Heart left ventricle (tissue), 16 donors: ENCODE measurements at regions not wholly inside any gene's neighbourhood (a gene's known extent, or its start where the extent isn't known, plus 50 kb on each side); places are given as distances from the start of the nearest gene placed in this dataset.

Experiments
- ATAC-seq, 4 donors: fragments of 200-7000 bp; cut with Tn5 transposase; one replicate each; pipeline ENCODE4 v1.9.1; 2020 to 2022; ENCODE audit warnings: moderate library complexity in 4 of 4, mild to moderate bottlenecking in 3 of 4, moderate number of reproducible peaks in 1 of 4
- DNase-seq, 5 donors: peaks; one replicate each; pipeline ENCODE4 v3.0.0-alpha.2; 2020
- H3K27ac ChIP-seq, 12 donors: fragments of 200-600 bp; sonication (generic) in 4 of 12; one replicate each; pipeline versions ENCODE4 v1.5.0 to v1.8.0; 2016 to 2022; ENCODE audit warnings: mild to moderate bottlenecking in 2 of 12
- H3K27me3 ChIP-seq, 9 donors: fragments of 200-600 bp; sonication (generic) in 2 of 9; one replicate each; pipeline versions ENCODE4 v1.5.1 to v1.8.0; 2016 to 2022; ENCODE audit warnings: mild to moderate bottlenecking in 3 of 9
- H3K36me3 ChIP-seq, 9 donors: fragments of 200-600 bp; sonication (generic) in 2 of 9; one replicate each; pipeline versions ENCODE4 v1.5.0 to v1.8.0; 2018 to 2022; ENCODE audit warnings: mild to moderate bottlenecking in 2 of 9
- H3K4me1 ChIP-seq, 12 donors: fragments of 200-600 bp; sonication (generic) in 4 of 12; one replicate each; pipeline versions ENCODE4 v1.5.0 to v1.8.0; 2016 to 2022; ENCODE audit warnings: mild to moderate bottlenecking in 3 of 12
- H3K4me3 ChIP-seq, 12 donors: fragments of 200-600 bp; sonication (generic) in 4 of 12; one replicate each; pipeline versions ENCODE4 v1.5.0 to v1.8.0; 2017 to 2022; ENCODE audit warnings: mild to moderate bottlenecking in 9 of 12, moderate library complexity in 4 of 12
- H3K9me3 ChIP-seq, 12 donors: fragments of 200-600 bp; sonication (generic) in 4 of 12; one replicate each; pipeline versions ENCODE4 v1.5.0 to v1.8.0; 2016 to 2022; ENCODE audit warnings: mild to moderate bottlenecking in 1 of 12
- CTCF ChIP-seq, 12 donors: fragments of 200-600 bp; sonication (generic) in 4 of 12; IDR thresholded peaks; one replicate each; pipeline versions ENCODE4 v1.5.0 to v1.8.0; 2018 to 2022; ENCODE audit warnings: antibody characterized with exemption in 12 of 12, mild to moderate bottlenecking in 5 of 12
- POLR2A ChIP-seq, 2 donors: fragments of 450-650 bp; IDR thresholded peaks; one replicate each; pipeline ENCODE4 v1.6.1; 2017; ENCODE audit warnings: antibody characterized with exemption in 2 of 2, mild to moderate bottlenecking in 2 of 2, moderate library complexity in 2 of 2
- WGBS, 4 donors: extraction: QIAGEN DNeasy Blood & Tissue Kit in 2 of 4; methylation state at CpG; one replicate each; pipeline versions ENCODE4 v1.1.5 to v1.1.7; 2013 to 2018; 5-methylcytosine and 5-hydroxymethylcytosine counted together
- intact Hi-C, 10 donors: fragments of 100-400 bp; cut with DNase I; formaldehyde crosslinking; loops; one replicate each; pipeline versions ENCODE4 v1.11.1 to v1.14.2; 2022
- donor health status: ischemic (EF 13 %, LVEDD 7.1; RV severe dilation, severe dysfunction).
- donor health status: healthy with polysubstance abuse.
- donor health status: DM: no; HTN: yes; CAD: no.
- donor health status: DM: no; HTN: no; CAD: no.
- donor health status: ischemic (EF 25% LVEDD 6.9; RV normal size, moderate dysfunction).
- donor health status: ischemic (EF 25% LVEDD 5.7; RV mildly dilated, moderate dysfunction).
- donor health status: healthy.
- donor health status: DM: yes; HTN: yes; CAD: no.
- donor health status: ischemic (EF 35%, LVEDD 5.7; RV mildly dilated, moderate dysfunction).
- donor health status: nonischemic (EF 11% LVEDD 7.7; RV severe dilation, severe dysfunction).
- donor health status: DM: yes; HTN: yes; CAD: no.
- donor health status: PGD.
- donor health status: ischemic (EF 29% LVEDD 5.4; RV normal size, mild dysfunction).
- donor health status: nonischemic (EF 23%, LVEDD 6.1; RV moderate dilation, normal function).

- Histone ChIP-seq H3K27me3 (no peaks in the 10 kb centered on the region), H3K4me3 (no peak overlapping the region), H3K9me3 (no peaks in the 10 kb centered on the region), H3K27ac (no peak overlapping the region), H3K4me1 (no peaks in the 10 kb centered on the region), H3K36me3 (no peaks in the 10 kb centered on the region)
- ATAC-seq (no peak), DNase-seq (no peak)
- intact Hi-C loops = no loop called here
- TF ChIP-seq POLR2A (IDR thresholded peaks at IDR 0.05) (no peak), CTCF (IDR thresholded peaks at IDR 0.05) (no peak)
- 83 to 100% (median 96%) methylated on average over 4 of the region's 4 CpGs for WGBS, 4 donors
Observed at GRCh38 chr6:113203715-113204110, 653.4 kb upstream of the MARCKS start.

GRCh38 chr6:113205553-113205952 is 651.6 kb upstream of the MARCKS start:
- DNase-seq (no peak), ATAC-seq (no peak)
- no peaks in the 10 kb centered on the region for H3K4me1 ChIP-seq
- TF ChIP-seq POLR2A (IDR thresholded peaks at IDR 0.05) (no peak), CTCF (IDR thresholded peaks at IDR 0.05) (no peak)
- 58 to 69% (median 63%) methylated on average over 1 of the region's 1 CpG for WGBS, 4 donors
- no peak overlapping the region for H3K27ac ChIP-seq
- H3K9me3 ChIP-seq = no peaks in the 10 kb centered on the region
- intact Hi-C loops = no loop called here
- no peak overlapping the region for H3K4me3 ChIP-seq
- no peaks in the 10 kb centered on the region for H3K36me3 ChIP-seq
- H3K27me3 ChIP-seq = no peaks in the 10 kb centered on the region

- Histone ChIP-seq H3K27ac (no peak overlapping the region), H3K4me3 (no peak overlapping the region), H3K9me3 (no peaks in the 10 kb centered on the region), H3K4me1 (no peaks in the 10 kb centered on the region), H3K27me3 (no peaks in the 10 kb centered on the region), H3K36me3 (no peaks in the 10 kb centered on the region)
- 90 to 96% (median 95%) methylated on average over 2 of the region's 2 CpGs for WGBS, 4 donors
- DNase-seq = no peak
- intact Hi-C loops = no loop called here
- ATAC-seq = no peak
- TF ChIP-seq CTCF (IDR thresholded peaks at IDR 0.05) = no peak
- no peak for TF ChIP-seq POLR2A (IDR thresholded peaks at IDR 0.05)
Observed at GRCh38 chr6:113208726-113209125, 648.4 kb upstream of the MARCKS start.

GRCh38 chr6:113209315-113209714 is 647.8 kb upstream of the MARCKS start:
- no peaks in the 10 kb centered on the region for H3K36me3 ChIP-seq
- DNase-seq (no peak), ATAC-seq (no peak)
- H3K27me3 ChIP-seq = no peaks in the 10 kb centered on the region
- WGBS, 4 donors = 62 to 76% (median 65%) methylated on average over 5 of the region's 5 CpGs
- intact Hi-C loops = no loop called here
- H3K27ac ChIP-seq = no peak overlapping the region
- H3K4me1 ChIP-seq = no peaks in the 10 kb centered on the region
- no peak overlapping the region for H3K4me3 ChIP-seq
- no peak for TF ChIP-seq CTCF (IDR thresholded peaks at IDR 0.05)
- no peak for TF ChIP-seq POLR2A (IDR thresholded peaks at IDR 0.05)
- no peaks in the 10 kb centered on the region for H3K9me3 ChIP-seq
